22Rv1 (cell line): ENCODE measurements at regions not wholly inside any gene's neighbourhood (a gene's known extent, or its start where the extent isn't known, plus 50 kb on each side); places are given as distances from the start of the nearest gene placed in this dataset.

Experiments used
- H3K27ac ChIP-seq: fragments of 450-650 bp; 2 replicates; pipeline ENCODE4 v1.5.1; 2017
- CTCF ChIP-seq: fragments of 450-650 bp; IDR thresholded peaks from 2 replicates; pipeline ENCODE4 v1.5.1; 2017; ENCODE audit warnings: mild to moderate bottlenecking
- ZFX ChIP-seq: fragments of 450-650 bp; IDR thresholded peaks from 2 replicates; pipeline ENCODE4 v1.6.1; 2017; ENCODE audit warnings: antibody characterized with exemption, borderline replicate concordance

GRCh38 chr3:34212175-34212574, 413.7 kb downstream of the PDCD6IP start:
- TF ChIP-seq ZFX (no peak), CTCF (no peak)
- H3K27ac ChIP-seq, result no peak overlapping the region

GRCh38 chr3:34212656-34213055, 414.2 kb downstream of the PDCD6IP start:
- no peak overlapping the region for H3K27ac ChIP-seq
- TF ChIP-seq CTCF (no peak), ZFX (no peak)

GRCh38 chr3:34213478-34213877, 415.0 kb downstream of the PDCD6IP start:
- no peak overlapping the region for H3K27ac ChIP-seq
- TF ChIP-seq CTCF (no peak), ZFX (no peak)

DNA sequence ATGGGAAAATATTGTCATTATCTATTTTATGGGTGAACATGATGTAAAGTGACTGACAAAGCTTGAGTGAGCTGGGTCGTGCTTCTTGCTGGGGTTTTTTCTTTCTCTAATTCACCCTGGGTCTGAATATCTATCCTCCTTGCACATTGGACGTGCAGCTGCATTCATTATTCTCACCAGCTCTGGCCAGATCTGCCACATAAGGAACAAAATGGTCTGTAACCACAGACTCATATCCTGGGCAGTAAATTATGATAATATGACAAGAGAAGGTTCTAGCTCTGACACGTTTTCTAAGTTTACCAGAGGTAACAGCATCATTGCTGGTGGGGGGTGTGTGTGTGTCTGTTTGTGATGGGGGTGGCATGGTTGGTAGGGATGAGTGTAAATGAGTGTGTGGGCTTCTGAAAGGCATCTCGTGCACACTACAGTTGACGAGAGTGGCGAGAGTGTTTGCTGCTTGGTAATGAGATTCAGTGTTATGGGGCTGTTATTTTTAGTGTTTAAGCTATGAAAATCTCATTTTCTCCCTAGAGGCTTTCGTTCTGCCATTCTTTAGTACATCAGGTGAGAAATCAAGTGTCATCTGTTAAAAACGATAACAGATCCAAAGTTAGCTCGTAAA, 418.4 kb downstream of the PDCD6IP start:
- H3K27ac ChIP-seq, result no peak overlapping the region
- TF ChIP-seq CTCF (no peak), ZFX (no peak)

- TF ChIP-seq CTCF (no peak), ZFX (no peak)
- H3K27ac ChIP-seq, result no peak overlapping the region
Measured at GRCh38 chr3:34218706-34219385, 420.4 kb downstream of the PDCD6IP start.

GRCh38 chr3:34219556-34219955, 421.1 kb downstream of the PDCD6IP start:
- TF ChIP-seq CTCF, result no peak
- no peak for TF ChIP-seq ZFX
- H3K27ac ChIP-seq, result no peak overlapping the region

DNA sequence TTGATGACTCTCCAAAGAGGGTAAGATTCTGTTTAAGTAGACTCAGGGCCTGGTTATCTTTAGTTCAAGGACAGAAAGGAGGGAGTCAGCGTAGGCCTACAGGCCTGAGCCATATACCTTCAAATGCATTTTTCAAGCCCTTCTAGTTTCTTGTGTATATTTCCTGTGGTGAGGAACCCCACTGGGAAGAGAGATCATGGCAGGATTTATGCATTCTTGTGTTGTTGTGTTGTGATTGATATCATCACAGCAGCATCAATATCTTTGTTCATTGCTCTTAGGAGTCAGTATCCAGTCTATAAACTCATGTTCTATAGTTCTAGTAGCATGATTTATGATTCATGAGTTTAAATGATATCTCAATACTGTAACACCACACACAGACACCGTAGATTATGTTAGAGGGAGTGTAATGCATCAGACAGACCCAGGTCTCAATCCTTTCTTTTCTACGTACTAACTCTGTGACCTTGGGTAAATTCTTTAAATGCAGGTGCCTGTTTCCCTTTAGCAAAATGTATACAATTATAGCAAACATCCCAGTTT, 427.5 kb downstream of the PDCD6IP start:
- no peak overlapping the region for H3K27ac ChIP-seq
- no peak for TF ChIP-seq ZFX
- no peak for TF ChIP-seq CTCF
